HG02588 (cell line): ENCODE measurements at regions not wholly inside any gene's neighbourhood (a gene's known extent, or its start where the extent isn't known, plus 50 kb on each side); places are given as distances from the start of the nearest gene placed in this dataset.

Experiments
- ATAC-seq: cut with Tn5 transposase; IDR thresholded peaks from one replicate; pipeline ENCODE4 v1.9.1; 2021; ENCODE audit warnings: mild to moderate bottlenecking, moderate library complexity; ENCODE audit not compliant: unreplicated experiment

DNA sequence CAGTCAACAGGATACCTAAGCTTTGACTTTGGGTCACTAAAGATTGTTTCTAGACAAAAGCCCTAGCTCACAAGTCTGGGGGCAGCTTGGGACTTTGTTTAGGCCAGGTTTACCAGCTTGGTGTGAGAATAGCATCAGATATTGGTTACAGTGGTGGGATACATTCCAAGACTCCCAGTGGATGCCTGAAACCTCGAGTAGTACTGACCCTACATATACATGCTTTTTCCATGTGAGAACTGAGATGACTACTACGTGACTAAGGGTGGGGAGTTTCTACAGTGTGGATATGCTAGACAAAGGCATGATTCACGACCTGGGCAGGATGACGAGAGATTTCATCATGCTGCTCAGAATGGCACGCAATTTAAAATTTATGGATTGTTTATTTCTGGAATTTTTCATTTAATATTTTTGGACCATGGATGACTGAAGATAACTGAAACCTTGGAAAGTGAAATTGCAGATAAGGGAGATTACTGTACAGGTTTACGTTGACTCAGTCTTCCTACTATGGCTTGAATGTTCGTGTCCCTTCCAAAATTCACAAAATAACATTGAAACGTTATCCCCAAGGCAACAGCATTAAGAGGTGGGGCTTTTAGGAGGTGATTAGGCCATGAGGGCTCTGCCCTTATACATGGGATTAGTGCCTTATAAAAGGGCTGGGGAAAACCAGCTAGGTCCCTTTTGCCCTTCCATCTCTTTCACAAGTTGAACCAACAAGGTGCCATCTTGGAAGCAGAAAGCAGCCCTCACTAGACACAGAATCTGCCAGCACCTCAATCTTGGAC is 50.2 kb upstream of the CTAGE1 start:
- ATAC-seq: no peak

DNA sequence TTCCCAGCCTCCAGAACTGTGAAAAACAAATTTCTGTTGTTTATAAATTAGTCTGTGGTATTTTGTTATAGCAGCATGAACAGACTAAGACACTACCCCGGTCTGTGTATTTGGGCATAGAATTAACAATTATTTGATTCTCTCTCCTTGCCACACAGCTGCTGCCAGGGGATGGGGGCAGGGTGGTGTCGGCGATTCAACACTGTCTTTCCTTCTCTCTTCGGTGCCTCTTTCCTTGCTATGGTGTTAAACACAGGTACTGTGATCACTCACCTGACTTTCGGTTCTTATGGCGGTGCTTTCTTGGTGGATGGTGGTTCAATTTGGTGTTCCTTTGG is 50.8 kb upstream of the CTAGE1 start:
- ATAC-seq: no peak

DNA sequence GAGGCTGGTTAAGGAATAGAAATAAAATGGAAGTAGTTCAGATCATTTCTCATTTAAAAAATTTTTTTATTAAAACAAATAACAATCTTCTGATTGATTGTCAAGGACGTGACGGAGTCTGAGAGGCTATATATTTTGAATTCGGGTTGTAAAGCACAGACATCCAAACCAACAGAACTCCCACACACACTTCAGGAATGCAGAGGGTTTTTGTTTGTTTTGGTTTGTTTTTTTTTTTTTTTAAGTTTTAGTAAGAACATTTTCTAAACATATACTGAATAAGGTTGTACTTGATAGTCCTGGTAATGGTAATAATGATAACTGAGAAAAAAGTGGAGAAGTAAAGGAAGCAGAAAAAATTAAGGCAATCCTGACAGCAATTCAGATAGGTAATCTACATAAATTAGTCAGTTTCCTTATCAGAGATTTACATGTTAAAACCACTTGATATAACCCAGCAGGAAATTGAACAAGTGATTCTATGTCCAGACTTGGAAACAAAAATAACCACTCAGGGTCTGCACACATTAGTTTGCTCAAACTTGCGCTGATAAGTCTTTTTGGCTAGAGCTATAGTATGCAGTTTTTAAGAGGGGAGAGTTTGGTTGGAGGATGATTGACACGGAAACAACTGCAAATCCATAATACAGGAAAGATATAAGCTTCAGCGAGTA is 51.5 kb upstream of the CTAGE1 start:
- ATAC-seq: no peak

DNA sequence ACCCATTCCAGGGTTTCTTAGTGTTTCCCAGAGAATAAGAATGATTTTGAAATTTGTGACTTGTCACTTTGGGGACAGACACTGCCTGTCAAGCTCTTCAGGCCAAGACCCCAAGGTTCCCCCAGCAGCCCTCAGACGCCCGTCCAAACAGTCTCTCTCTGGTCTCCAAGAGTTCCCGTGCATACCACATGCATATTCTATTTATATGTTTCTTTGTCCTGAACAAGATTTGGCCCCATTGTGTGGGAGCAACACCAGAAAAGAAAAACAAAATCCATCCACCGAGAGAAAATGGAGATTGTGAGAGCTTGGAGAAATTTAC is 52.2 kb upstream of the CTAGE1 start:
- ATAC-seq: no peak

DNA sequence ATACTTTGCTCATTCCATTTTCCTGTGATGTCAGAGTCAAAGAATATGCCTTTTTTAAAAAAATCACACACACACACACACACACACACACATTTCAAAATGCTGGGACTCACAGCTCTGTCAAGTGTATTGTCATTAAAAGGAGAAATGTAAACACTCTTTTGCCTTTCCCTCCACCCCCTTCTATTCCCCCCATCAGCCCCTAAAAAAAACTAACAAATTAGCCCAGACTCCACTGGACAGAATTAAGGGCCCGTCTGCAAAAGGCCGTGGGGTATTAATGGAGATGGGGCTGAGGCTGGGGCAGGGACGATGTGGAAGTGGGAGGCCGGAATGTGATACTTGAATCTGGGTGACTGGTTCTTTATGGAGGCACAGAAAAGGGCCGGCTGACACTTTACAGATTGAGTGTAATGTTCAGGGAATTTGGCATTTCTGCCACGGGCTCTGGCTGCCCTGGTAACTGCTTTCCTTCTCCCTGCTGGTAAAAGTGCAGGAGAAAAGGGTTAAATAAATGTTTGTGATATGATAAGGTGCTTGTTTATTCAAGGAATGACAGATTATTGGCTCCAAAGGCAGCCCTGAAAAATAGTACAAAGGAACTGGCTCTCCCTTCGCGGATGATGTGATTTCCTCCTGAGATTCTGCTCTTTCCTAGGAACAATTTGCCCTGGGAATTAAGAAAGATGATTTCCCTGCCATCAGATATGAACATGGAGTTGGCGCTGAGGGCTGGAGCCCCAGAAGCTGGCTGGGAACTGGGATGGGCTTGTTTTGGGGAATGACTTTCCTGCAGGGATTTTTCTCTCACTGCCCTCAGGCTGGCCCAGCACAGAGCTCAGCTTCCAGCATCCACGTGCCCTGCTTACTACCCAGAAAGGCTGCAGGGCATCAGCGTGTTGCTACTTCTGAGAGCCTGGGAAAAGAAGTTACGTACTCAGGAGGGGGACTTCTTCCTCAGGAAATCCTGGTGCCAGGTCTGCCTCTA is 52.8 kb upstream of the CTAGE1 start:
- ATAC-seq: no peak

DNA sequence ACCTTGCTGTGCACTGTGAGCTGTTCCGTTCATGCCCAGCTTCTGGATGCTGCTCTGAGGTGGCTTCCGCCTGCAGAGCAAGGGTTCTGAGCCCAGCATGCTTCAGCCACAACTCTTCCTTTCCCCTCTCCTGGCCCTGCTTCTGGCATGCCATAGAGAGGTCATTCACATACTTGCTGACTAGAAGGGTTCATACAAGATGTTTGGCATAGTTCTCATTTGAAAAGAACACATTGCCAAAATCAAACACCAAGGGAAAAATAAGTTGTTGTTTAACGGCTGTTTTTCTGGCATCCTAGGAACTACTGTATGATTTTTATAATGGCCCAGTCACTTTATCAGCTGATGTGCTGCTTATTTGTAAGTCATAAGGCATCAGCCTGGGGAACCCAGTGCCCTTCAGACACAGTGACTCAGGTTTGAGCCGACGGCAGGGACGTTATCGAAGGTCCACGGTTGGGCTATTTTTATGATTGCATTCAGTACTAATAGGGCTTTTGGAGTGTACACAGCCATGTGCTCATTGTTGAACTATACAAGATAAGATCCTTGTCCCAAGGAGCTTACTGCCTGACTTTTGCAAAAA is 53.9 kb upstream of the CTAGE1 start:
- ATAC-seq: no peak

DNA sequence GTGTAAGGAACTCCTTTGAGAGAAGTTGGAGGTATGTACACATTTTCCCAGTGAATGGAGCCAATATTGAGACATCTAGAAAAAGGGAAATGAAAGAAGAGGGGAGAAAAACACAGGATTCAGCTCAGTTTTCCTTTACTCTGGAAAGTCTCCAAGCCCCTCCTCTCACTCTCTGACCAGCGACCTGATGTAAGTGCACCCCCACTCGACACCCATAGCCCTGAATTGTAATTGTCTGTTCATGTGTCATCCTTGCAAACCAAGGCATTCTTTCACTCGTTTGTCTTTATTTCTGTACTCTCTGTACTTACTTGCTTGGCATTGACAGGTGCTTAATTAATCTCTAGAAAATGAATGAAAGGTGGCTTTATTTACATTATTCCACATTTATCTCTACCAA is 55.7 kb upstream of the CTAGE1 start:
- ATAC-seq: no peak

DNA sequence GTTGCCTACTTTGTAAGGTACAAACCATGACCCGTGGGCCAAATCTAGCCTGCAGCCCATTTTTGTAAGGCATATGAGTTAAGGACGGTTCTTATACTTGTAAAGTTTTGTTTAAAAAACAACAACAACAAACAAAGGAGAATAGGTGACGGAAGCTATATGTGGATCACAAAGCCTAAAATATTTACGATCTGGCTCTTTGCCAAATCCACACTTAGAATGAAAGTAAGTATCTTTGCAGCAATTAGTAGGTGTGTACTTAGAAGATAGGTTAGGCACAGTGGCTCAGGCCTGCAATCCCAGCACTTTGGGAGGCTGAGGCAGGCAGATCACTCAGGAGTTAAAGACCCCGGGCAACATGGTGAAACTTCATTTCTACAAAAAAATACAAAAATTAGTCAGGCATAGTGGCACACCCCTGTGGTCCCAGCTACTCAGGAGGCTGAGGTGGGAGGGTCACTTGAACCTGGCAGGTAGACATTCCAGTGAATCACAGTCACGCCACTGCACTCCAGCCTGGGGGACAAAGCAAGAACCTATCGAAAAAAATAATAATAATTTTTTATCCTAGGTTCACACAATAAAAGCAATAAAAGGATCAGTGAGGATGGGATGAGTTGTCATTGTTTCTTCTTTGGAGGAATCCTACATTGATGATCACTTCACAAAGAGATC is 57.8 kb upstream of the CTAGE1 start:
- ATAC-seq: no peak

DNA sequence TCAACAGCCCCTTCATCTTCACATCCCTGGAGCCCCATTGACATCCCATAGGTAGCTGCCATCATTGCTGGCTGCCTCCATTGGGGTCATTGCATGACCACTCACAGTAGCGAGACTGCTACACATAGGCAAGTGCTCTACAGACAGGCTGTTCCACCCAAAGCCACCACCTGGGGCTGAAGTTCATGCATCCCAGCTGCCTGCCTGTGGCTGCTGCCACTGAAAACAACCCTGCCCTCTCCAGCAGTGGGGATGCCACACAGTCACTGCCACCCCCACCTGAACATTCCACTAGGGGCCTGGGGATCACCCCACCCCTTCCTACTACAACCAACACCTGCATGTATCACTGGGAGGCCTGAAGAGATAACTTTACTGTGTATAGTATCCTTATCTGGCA is 59.5 kb upstream of the CTAGE1 start:
- no peak for ATAC-seq

DNA sequence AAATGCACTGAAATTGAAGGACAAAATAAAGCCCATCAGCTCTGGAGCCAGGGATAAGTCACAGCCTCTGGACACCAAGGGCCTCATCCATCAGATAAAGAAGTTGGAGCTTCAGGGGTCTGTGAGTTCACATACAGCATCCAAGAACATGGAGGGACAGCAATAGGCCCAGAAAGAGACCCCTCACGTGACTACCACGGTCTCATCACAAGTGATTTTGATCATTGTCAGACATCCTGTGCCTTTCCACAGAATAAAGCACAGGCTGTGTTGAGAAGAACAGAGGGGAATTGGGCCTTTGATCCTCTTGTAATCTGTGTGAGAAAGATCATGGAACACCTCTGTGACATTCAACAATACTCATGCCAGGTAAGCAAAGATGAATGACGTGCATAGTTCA is 65.2 kb upstream of the CTAGE1 start:
- ATAC-seq: no peak

DNA sequence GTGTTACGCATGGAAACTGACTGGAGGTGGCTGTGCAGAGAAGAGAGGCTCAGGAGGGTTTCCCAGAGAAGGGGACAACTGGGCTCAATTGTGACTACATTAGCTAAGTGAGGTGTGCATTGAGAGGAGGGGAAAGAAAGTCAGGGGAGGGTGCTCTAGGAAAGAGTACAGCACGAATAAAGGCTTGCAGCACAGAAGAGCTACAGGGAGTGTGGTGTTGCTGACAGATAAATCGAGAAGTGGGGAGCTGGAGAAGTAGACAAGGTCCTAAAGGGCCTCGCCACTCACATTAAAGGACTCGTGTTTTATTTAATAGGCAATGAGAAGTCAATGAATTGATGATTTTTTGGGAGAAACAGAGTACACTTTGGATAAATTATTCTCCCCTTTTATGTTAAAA is 65.7 kb upstream of the CTAGE1 start:
- no peak for ATAC-seq

DNA sequence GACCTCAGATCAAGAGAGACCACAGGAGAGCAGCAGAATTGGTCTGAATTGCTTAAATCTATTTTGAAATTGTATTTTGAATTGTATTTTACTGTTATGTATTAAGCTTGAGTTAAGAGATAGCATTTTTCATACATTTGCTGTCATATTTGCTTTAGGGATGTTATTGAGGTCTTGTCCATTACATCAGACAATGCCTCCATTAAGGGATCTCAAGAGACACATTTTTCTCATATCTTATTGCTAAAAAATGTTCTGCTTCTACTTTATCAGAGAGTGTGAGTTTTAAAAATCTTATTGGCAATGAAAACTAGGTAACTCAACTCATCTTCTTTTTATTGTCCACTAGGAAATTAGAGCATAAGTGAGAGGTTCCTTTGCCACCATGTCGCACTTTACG is 66.8 kb upstream of the CTAGE1 start:
- ATAC-seq: no peak

DNA sequence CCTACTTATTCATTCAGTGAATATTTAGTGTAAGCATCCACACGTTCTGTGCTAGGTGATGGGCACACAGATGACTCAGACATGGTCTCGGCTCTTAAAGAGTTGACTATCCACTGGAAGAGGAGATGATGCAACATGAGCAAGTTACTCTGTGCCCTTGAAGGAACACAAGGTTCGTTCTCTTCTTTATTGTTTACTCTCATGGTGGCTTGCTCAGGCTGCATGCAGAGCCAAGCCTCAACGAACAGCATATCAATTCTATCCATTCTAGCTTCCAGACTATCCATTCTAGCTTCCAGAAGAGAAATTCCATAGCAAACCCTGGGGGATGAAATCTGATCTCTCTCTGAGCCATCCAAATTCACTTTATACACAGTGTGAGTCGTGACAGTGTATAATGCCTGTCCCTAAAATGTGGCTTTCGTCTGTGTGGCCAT is 68.1 kb upstream of the CTAGE1 start:
- ATAC-seq: no peak

DNA sequence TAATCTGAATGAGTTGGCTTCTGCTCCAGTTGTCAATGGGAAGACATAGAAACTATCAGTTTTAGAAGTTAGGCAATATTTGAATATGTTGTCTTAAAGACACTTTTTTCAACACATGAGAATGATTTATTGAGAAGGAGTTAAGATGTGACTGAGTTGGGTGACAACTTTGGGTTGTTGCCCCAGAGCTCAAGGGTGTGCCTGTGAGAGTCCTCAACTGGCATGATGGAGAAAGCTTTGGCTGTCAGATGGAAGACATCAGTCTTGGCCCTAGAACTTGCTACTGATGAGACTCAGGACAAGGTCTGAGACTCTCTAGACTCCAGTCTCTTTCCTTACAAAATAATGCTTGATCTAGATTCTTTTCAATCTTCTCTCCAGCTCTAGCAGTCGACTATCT is 69.0 kb upstream of the CTAGE1 start:
- no peak for ATAC-seq

DNA sequence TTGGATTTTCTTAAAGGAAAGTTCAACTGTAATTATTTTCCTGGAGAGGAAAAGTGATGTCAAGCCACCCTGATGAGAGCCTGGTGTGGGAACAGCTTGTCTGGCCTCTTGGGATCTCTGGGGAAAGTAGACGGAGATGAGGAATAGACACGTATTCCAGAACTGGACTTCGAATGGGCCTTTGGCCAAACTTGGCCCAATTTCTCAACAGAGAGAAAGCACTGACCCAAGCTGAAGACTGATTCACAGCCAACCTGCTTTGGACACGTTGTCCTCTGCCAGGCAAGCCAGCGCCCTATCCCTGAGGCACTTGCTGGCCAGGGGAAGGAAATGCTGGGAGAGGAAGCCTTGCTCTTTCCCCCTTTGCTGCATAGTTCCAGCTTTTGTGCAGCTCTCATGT is 70.8 kb upstream of the CTAGE1 start:
- ATAC-seq: no peak

DNA sequence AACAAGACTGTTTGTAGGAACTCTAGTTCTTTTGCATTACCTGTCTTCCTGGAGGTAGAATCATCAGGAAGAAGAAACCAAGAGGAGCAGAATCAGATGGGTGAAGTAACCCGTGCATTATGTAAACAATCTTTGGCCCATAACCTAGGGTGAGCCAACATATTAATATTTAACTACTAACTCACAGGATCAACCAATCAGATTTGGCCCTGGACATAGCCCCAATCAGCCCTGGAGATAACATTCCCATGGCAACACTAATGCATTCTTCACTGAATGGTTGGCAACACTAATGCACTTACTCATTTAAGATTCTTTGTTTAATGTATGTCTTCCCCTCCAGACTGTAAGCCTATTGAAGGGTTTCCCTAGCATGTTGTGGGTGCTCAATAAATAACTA is 72.0 kb upstream of the CTAGE1 start:
- ATAC-seq: no peak

DNA sequence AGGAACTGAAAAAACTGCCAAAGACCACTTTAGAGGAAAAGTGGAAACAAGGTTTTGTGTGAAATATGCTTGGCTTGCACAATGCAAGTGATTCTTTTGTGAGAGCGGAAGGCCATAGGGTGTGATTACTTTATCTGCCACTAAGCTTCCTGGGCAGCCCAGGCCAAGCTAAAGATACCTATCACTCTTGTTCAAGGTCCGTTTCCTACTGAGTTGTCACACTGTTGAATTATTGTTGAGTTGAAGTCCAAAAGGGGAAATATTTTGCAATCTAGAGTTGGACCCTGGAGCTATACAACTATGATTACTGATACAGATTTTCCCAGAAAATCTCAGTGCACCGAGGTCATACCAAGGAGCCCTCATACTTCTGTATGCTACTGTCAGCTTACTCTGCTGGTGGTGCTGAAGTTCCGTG is 72.7 kb upstream of the CTAGE1 start:
- no peak for ATAC-seq

DNA sequence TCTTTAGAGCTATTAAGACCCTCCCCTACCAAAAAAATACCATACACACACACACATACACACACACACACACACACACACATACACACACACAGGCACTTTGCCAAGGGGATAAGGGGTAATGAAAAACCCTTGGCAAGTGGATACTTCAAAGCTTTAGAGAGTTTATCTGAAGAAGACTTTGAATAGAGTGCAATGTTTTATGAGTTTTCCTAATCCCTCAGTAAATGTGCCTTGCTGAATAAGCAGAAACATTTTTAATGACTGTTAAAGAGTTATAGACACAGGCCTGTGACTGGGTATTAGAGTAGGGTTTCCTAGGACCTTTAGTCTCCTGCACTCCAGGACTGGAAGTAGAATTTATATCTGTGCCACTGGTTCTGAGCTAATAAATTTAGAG is 75.5 kb upstream of the CTAGE1 start:
- ATAC-seq: no peak

DNA sequence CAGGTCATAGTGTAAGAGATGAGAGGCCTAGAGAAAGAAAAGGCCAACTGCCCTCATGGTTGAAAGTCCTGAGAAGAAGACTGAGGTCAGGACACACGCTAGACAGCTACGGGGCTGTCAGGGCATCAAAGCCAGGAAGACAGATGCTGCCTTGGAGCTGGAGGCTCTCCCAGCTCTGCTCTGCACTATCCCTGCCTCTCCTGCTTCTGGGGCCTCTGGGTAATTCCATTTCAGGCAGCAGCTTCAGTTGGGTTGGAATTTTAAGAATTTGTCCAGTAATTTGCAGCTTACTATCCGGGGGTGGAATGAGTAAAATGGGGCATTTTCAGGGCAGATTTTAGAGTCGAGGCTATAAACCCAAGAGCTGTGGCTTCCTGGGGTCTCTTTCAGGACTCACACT is 76.2 kb upstream of the CTAGE1 start:
- no peak for ATAC-seq

DNA sequence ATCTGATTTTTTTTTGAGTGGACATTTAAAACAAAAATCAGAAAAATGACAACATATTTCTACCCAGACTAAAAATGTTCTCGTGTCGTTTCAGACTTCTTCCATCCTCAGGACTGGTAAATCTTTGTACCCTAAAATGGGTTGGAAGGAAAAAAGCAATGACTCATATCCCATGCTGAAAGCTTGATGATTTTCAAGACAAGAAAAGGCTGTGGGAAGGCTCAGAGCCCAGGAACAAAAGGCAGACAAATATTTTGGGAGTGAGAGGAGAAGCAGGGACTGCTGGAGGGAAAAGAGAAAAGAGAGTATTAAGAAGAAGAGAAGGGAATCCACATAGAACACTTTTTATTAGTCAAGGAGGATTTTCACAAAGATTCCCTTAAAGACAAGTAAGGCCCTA is 77.1 kb upstream of the CTAGE1 start:
- ATAC-seq: no peak

DNA sequence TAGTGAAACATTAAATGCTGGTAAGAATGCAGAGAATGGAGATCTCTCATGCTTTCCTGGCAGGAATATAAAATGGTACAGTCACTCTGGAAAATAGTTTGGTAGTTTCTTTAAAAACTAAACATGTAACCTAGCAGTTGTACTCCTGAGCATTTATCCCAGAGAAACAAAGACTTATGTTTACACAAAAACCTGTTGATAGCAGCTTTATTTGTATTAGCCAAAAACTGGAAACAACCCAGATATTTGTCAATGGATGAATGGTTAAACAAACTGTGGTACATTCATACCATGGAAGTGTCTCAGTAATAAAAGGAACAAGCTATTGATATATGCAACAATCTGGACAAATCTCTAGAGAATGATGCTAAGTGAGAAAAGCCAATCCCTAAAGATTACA is 81.7 kb upstream of the CTAGE1 start:
- no peak for ATAC-seq
